Parathyroid adenoma (tissue), 2 donors: ENCODE measurements at regions not wholly inside any gene's neighbourhood (a gene's known extent, or its start where the extent isn't known, plus 50 kb on each side); places are given as distances from the start of the nearest gene placed in this dataset.
"Not testable (repeated sequence)": the region's sequence is repeated elsewhere in the genome, so short reads cannot be mapped to it uniquely, and the experiment has no call there.

Source experiments
- H2AFZ ChIP-seq: fragments of 300-600 bp; sonication (generic); one replicate; pipeline ENCODE4 v1.7.0; 2017; ENCODE audit warnings: antibody characterized with exemption, mild to moderate bottlenecking
- H3K27ac ChIP-seq: fragments of 300-600 bp; sonication (generic); one replicate; pipeline ENCODE4 v1.7.0; 2017
- H3K27me3 ChIP-seq: fragments of 300-600 bp; sonication (generic); one replicate; pipeline ENCODE4 v1.7.0; 2017; ENCODE audit warnings: low read length; ENCODE audit not compliant: control insufficient read depth, insufficient read depth
- H3K36me3 ChIP-seq: fragments of 300-600 bp; sonication (generic); one replicate; pipeline ENCODE4 v1.7.0; 2017; ENCODE audit warnings: low read length; ENCODE audit not compliant: control insufficient read depth, insufficient read depth
- H3K4me1 ChIP-seq: fragments of 300-600 bp; sonication (generic); one replicate; pipeline ENCODE4 v1.7.0; 2017; ENCODE audit warnings: control low read depth
- H3K4me2 ChIP-seq: fragments of 300-600 bp; sonication (generic); one replicate; pipeline ENCODE4 v1.7.0; 2017; ENCODE audit warnings: low read length
- H3K4me3 ChIP-seq: fragments of 300-600 bp; sonication (generic); one replicate; pipeline ENCODE4 v1.7.0; 2017; ENCODE audit warnings: low read depth, low read length
- H3K79me2 ChIP-seq: fragments of 300-600 bp; sonication (generic); one replicate; pipeline ENCODE4 v1.7.0; 2017; ENCODE audit warnings: control low read depth
- H3K9ac ChIP-seq: fragments of 300-600 bp; sonication (generic); one replicate; pipeline ENCODE4 v1.7.0; 2017; ENCODE audit warnings: mild to moderate bottlenecking
- H3K9me3 ChIP-seq: fragments of 300-600 bp; sonication (generic); one replicate; pipeline ENCODE4 v1.7.0; 2017; ENCODE audit warnings: low read length; ENCODE audit not compliant: control insufficient read depth
- CTCF ChIP-seq: fragments of 300-600 bp; sonication (generic); IDR thresholded peaks from one replicate; pipeline ENCODE4 v1.7.0; 2017; ENCODE audit warnings: antibody characterized with exemption, mild to moderate bottlenecking
- donor health status: primary hyperparathyroidism.

- Histone ChIP-seq H3K27me3 (no peaks in the 10 kb centered on the region), H3K4me3 (no peak overlapping the region), H3K36me3 (no peaks in the 10 kb centered on the region), H3K4me2 (no peak overlapping the region), H3K9me3 (no peaks in the 10 kb centered on the region), H3K27ac (no peak overlapping the region), H3K9ac (no peak overlapping the region), H3K4me1 (peaks cover 2% of the 10 kb centered on the region), H2AFZ (no peak overlapping the region), H3K79me2 (no peaks in the 10 kb centered on the region)
- no peak for TF ChIP-seq CTCF
Observed at GRCh38 chr4:81673961-81674360, 202.3 kb upstream of the RASGEF1B start.

- H3K4me3 ChIP-seq: not testable (repeated sequence)
Observed at GRCh38 chr4:81668328-81668727, 196.6 kb upstream of the RASGEF1B start.

GRCh38 chr4:81667539-81667938 lies 195.8 kb upstream of the RASGEF1B start:
- peak overlapping the region; percentile 66 for H2AFZ ChIP-seq
- no peaks in the 10 kb centered on the region for H3K27me3 ChIP-seq
- H3K9ac ChIP-seq: no peak overlapping the region
- no peak overlapping the region for H3K4me3 ChIP-seq
- no peaks in the 10 kb centered on the region for H3K79me2 ChIP-seq
- H3K4me1 ChIP-seq: peaks cover 25% of the 10 kb centered on the region
- H3K9me3 ChIP-seq: no peaks in the 10 kb centered on the region
- TF ChIP-seq CTCF: no peak
- H3K4me2 ChIP-seq: peak overlapping the region; percentile 7
- peak overlapping the region; percentile 76 for H3K27ac ChIP-seq
- H3K36me3 ChIP-seq: no peaks in the 10 kb centered on the region

More at GRCh38 chr4:81668328-81668727, 196.6 kb upstream of the RASGEF1B start:
- not testable (repeated sequence) for H3K9me3 ChIP-seq, H3K79me2 ChIP-seq, H3K27me3 ChIP-seq, H3K36me3 ChIP-seq, H3K9ac ChIP-seq, H3K4me2 ChIP-seq
- Histone ChIP-seq H2AFZ (peak overlapping the region; percentile 39), H3K4me1 (peaks cover 23% of the 10 kb centered on the region), H3K27ac (peak overlapping the region; percentile 76)

DNA sequence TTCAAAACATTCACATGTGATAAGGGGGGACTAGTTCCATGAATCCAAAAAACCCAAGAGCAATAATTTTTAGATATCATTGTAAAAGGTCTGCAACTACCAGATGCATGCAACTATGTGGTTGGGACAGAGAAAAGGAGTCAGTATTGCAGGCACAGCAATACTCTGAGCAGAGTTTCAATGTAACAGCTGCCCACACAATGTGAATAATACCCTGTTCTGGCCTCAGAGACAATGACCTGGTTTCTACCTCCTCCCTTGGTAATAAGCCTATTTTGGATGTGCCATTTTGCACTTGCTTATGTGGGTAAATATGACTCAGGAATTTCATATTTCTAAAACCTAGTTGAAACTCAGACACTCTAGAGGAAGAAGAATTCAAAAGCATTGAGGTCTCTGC lies 194.8 kb upstream of the RASGEF1B start:
- peaks cover 25% of the 10 kb centered on the region for H3K4me1 ChIP-seq
- H3K79me2 ChIP-seq: no peaks in the 10 kb centered on the region
- no peaks in the 10 kb centered on the region for H3K36me3 ChIP-seq
- H3K27me3 ChIP-seq: no peaks in the 10 kb centered on the region
- TF ChIP-seq CTCF: no peak
- H3K4me2 ChIP-seq: peak overlapping the region; percentile 39
- H3K27ac ChIP-seq: peak overlapping the region; percentile 76
- no peak overlapping the region for H3K9ac ChIP-seq
- H3K4me3 ChIP-seq: no peak overlapping the region
- H2AFZ ChIP-seq: peak overlapping the region; percentile 53
- H3K9me3 ChIP-seq: no peaks in the 10 kb centered on the region

GRCh38 chr4:81665649-81666048 lies 193.9 kb upstream of the RASGEF1B start:
- Histone ChIP-seq H2AFZ (peak overlapping the region; percentile 39), H3K9ac (no peak overlapping the region), H3K9me3 (no peaks in the 10 kb centered on the region), H3K27me3 (no peaks in the 10 kb centered on the region), H3K4me1 (peaks cover 25% of the 10 kb centered on the region), H3K4me2 (peak overlapping the region; percentile 39), H3K79me2 (no peaks in the 10 kb centered on the region), H3K27ac (peak overlapping the region; percentile 76), H3K36me3 (no peaks in the 10 kb centered on the region), H3K4me3 (peak overlapping the region; percentile 1)
- TF ChIP-seq CTCF: no peak
